Forelimb muscle (tissue), 1 donor: ENCODE measurements at regions not wholly inside any gene's neighbourhood (a gene's known extent, or its start where the extent isn't known, plus 50 kb on each side); places are given as distances from the start of the nearest gene placed in this dataset.

Experiments used
- DNase-seq: peaks from one replicate; pipeline ENCODE4 v3.0.0-alpha.2; 2013; ENCODE audit warnings: low read depth

- DNase-seq = no peak
Measured at GRCh38 chrX:69306063-69306404, 140.8 kb upstream of the PJA1 start.

DNA sequence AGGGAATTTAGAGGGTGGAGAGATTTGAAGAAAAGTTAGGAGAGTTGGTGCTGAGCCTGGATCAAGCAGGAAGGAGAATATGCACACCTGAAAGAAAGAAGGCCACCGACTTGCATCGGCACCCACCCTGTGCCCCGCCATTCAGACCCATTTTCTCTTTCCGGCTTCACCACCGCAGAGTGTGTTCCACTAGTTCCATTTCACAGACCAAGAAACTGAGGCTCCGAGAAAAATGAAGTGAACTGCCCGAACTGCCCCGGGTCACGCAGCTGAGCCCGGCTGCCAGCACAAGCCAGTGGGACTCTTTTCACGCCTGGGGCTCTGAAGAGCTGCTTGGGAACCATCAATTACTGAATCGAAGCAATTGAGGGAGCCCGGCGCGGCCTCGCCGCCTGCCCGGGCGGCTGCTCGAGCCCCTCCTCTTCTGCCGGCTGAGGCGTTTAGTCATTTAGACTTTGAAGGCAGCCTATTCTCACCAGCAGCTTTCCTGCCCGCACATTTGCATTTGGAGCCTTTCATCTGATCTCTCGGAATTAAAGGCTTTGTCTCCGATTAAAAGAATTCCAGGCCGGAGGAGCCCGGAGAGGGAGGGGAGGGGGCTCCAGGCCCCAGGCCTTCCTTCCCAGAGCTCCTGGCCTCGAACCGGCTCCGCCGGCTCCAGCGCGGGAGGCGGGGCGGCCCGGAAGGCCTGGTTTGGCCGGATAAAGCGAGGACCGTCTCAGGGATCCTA, 140.2 kb upstream of the PJA1 start:
- DNase-seq = no peak

DNA sequence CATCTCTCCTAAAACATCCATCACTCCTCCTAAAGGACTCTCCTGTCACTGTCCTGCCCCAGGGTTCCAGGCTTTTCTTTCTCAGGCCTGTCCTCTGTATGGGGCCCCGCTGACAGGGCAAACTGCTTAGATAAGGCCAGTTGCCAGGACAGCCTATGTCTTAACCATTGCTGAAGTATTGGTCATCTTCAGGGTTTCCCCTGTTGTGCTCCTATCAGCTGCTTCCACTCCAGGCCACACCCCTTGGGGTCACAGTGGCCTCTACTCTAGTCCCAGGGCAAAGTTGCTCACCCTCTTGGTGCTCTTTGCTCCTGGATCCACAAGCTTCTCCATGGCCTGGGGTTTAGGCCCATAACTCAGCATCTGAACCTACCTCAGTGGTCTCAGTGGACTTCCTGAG, 138.0 kb upstream of the PJA1 start:
- DNase-seq = no peak

GRCh38 chrX:69299951-69300714, 134.9 kb upstream of the PJA1 start:
- DNase-seq = no peak

- no peak for DNase-seq
Measured at GRCh38 chrX:69299285-69299684, 134.0 kb upstream of the PJA1 start.

- no peak for DNase-seq
Measured at GRCh38 chrX:69298466-69299140, 133.3 kb upstream of the PJA1 start.

DNA sequence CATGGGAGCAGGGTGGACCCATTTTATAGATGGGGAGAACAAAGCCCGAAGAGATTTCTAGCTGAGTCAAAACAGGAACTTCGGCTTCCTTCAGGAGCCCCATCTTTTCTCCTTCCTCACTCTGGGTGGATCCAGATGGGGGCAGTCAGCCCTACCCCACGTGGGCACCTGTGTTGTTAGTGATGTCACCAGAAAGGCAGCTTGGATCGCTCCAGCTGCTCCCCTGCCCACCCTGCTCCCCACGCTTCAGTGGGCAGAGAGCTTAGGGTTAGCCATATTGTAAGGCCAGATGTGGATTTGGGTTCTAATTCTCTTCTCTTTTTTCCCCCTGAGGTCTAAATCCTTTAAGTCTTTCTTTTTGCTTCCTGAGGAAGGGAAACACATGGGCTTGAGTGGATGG, 132.3 kb upstream of the PJA1 start:
- DNase-seq = no peak

DNA sequence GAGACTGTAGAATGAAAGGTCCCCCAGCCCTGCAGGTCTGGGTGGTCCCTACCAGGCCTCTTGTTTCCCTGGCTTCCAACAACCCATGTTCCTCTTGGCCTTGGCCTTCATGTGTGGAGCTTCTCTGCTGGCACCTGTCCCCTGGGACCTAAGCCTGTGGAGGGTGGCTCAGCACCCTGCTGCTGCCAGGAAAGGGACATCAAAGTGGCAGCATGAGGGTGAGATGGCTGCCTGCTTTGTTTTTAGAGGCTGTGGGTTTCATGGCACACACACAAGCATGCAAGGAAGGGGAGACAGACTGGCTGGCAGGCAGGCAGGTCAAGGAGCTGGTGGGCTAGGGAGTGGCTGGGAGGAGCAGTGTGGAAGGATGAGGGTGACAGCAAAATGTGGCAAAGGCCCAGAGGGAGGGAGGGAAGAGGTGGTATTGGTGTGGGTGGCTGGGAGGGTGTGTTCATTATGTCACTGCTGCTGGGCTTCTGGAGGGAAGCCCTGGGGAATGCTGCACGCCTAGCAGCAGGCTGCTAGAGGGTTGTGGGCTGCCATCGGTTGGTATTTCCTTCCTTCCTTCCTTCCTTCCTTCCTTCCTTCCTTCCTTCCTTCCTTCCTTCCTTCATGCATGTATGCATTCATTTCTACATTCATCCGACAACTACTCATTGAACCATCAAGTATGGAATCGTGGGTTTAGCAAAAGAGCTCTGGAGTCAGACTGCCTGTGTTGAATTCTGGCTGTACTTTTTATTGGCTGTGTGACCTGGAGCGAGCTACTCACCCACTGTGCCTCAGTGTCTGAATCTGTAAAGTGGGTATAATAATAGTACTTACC, 128.7 kb upstream of the PJA1 start:
- DNase-seq = no peak

- no peak for DNase-seq
Measured at GRCh38 chrX:69291116-69291515, 125.9 kb upstream of the PJA1 start.

DNA sequence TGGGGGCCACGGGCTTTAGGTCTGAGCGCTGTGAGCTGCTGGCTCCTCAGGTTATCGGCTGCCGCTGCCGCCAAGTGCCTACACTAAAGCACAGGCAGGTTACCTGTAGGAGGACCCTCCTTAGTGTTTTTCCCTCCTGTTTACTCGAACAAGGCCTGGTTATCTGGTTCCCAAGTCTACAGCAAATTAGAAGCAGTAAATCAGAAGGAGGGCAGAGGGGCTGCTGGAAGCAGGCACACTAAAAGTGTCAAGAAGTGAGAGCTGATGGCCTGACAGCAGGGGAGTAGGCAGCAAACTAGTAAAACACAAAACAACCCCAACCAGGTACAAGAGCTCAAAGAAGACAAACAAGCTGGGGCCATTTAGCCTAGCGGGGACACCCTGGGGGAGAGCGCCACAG, 125.0 kb upstream of the PJA1 start:
- no peak for DNase-seq

DNA sequence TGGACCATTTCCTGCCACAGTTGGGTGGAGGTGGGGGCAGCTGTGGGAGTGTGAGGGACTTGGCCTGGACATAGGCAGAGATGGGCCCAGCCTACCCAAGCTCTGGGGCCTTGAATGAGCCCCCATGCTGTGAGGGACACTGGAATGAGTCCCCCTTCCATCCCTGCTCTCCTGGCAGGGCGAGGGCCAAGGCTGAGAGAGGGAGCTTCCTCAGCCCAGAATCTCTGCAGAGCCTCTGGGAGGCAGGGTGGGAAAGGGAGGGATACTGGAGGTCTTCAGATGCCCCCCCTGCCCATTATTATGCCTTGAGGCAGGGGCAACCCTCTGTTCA, 124.5 kb upstream of the PJA1 start:
- DNase-seq = no peak

- no peak for DNase-seq
Measured at GRCh38 chrX:69289046-69289792, 124.0 kb upstream of the PJA1 start.

DNA sequence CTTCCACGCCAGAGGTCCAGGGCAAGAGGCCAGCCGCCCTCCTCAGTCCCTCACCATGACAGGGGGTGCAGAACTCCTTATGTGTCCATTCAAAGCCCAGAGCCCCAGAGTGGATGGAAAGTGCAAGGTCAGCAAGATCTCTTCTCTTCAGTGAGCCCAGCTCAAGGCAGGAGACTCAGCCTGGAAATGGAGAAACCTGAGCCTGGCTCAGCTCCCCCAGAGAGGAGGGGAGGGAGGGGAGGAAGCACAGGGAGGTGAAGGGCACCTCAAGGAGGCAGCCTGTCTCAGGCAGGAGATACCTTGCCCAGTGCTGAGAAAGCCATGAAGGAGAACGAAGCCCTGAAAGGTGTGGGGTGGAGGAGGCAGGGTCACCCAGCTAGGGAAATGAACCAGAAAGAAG, 121.8 kb upstream of the PJA1 start:
- no peak for DNase-seq

DNA sequence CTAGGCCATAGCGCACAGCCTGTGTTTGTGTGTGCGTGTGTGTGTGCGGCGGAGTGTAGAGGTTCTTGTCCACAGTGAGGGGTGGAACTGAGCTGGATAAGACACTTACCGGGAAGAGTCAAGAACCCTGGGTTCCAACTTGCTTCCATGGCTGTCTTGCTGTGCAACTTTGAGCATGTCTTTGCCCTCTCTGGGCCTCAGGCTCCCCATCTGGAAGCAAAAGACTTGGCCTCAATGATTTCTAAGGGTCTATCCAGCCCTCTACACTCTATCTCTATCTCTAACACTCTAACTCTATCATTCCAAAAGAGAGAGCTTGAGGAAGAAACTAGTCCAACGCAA, 121.3 kb upstream of the PJA1 start:
- DNase-seq = no peak

DNA sequence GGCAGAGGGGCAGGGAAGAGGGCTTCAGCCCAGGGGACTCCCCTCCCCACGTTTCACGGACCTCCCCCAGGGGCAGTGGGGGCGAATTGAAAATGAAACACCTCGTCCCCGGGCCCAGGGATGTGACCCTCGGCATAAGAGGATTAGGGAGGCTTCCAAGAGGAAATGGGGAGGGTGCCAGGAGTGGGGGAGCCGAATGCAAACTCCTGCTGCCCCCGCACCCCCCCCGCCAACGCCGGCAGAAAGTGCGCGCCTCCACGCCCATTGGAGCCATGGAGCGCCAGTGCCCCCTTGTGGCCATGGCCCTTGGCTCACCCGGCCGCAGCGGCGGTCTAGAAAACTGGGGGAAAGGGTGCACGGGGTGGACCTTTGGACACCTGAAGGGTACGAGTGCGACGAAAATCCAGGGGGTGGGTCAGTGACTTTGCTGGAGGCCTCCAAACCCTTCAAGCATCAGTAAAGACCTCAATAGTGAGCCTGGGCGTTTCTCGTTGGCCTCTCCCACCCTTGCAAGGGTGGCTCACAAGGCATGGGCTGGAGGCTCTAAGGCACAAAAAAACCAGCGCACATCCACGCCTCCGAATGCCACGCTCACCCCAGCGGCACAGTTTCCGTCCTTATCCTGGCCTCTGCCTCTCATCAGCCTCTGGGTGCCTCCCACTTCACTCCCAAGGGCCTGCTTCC, 120.8 kb upstream of the PJA1 start:
- DNase-seq = no peak

GRCh38 chrX:69285401-69285877, 120.2 kb upstream of the PJA1 start:
- no peak for DNase-seq

DNA sequence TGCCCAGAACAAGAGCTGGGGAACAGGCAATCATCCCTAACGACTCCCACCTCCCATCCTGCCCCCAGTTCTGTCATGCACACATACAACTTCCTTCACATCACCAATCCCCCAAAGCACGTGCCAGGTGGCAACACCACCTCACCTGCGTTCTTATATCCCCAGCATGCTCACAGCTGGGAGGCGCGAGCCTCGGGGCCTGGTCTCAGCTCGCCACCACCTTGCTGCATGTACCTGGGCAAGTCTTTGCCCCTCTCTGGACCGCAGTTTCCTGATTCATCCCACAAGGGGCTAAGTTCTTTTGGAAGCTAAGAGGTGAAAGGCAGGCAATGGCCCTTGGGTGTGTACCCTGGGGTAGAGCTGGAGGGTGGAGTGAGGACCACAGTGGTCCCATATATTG, 119.2 kb upstream of the PJA1 start:
- no peak for DNase-seq

- DNase-seq = no peak
Measured at GRCh38 chrX:69282893-69283690, 117.8 kb upstream of the PJA1 start.

- DNase-seq = no peak
Measured at GRCh38 chrX:69280933-69281332, 115.7 kb upstream of the PJA1 start.

DNA sequence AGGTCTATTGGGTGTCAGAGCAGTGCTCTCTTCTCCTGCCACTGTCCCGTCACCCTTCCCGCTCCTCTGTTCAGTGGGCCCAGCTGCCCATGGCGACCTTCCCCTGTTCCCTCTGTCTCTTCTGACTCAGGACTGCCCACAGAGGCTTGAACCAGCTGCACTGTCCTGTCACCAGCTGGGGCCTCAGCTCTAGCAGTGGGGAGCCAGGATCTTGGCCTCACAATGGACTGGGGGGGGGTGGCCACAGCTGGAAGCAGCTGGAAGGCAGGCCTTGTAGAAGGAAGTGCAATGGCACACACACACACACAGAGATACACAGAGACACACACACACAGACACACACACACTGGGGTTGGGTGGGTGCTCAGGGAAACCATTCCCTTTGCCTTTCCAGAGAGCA, 114.0 kb upstream of the PJA1 start:
- no peak for DNase-seq
